ENCODE measurements at regions not wholly inside any gene's neighbourhood (a gene's known extent, or its start where the extent isn't known, plus 50 kb on each side); places are given as distances from the start of the nearest gene placed in this dataset.

GRCh38 chr2:189293164-189293563, 113.6 kb upstream of the COL5A2 start:
- no peak for TF ChIP-seq CTCF (conservative IDR thresholded peaks at IDR 0.05)
- no peak for TF ChIP-seq EZH2 (IDR thresholded peaks at IDR 0.05; ENCODE audit: low read depth)

All from PC-9 (cell line).